ENCODE measurements at regions not wholly inside any gene's neighbourhood (a gene's known extent, or its start where the extent isn't known, plus 50 kb on each side); places are given as distances from the start of the nearest gene placed in this dataset.

DNA sequence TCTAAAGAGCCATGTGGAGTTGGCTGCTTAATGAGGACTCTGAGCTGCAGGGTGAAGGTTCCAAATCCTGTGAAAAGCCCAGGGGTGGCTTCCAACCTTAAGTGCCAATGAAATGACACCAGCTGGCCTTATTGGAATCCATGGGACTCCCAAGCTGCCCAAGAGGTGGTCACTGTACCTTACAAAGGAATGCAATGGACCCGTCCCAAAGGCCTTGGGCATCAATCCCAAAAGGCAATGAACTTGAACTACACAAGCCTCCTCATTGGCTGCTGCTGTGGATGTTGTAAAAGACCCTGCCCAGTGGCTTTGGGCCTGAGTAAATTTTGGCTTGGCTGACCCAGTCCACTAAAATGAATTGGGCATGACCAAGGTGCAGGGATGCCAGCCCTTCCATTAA lies 129.3 kb downstream of the WNT5A start:
- TF ChIP-seq, protein P1, sequence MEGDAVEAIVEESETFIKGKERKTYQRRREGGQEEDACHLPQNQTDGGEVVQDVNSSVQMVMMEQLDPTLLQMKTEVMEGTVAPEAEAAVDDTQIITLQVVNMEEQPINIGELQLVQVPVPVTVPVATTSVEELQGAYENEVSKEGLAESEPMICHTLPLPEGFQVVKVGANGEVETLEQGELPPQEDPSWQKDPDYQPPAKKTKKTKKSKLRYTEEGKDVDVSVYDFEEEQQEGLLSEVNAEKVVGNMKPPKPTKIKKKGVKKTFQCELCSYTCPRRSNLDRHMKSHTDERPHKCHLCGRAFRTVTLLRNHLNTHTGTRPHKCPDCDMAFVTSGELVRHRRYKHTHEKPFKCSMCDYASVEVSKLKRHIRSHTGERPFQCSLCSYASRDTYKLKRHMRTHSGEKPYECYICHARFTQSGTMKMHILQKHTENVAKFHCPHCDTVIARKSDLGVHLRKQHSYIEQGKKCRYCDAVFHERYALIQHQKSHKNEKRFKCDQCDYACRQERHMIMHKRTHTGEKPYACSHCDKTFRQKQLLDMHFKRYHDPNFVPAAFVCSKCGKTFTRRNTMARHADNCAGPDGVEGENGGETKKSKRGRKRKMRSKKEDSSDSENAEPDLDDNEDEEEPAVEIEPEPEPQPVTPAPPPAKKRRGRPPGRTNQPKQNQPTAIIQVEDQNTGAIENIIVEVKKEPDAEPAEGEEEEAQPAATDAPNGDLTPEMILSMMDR (IDR thresholded peaks at IDR 0.05; ENCODE audit: low read length) = no peak
- TF ChIP-seq EZH2 (optimal IDR thresholded peaks at IDR 0.05; ENCODE audit: low read depth, low read length) (no peak), EZH2phosphoT487 (IDR thresholded peaks at IDR 0.05; ENCODE audit: low read length) (no peak)
